ENCODE measurements at regions not wholly inside any gene's neighbourhood (a gene's known extent, or its start where the extent isn't known, plus 50 kb on each side); places are given as distances from the start of the nearest gene placed in this dataset.
"Not testable (repeated sequence)": the region's sequence is repeated elsewhere in the genome, so short reads cannot be mapped to it uniquely, and the experiment has no call there.

GRCh38 chr2:144111437-144111836, 408.5 kb downstream of the ZEB2 start:
- intact Hi-C loops (cut with DNase I) = no loop called here
- ATAC-seq (no peak), DNase-seq (ENCODE audit: missing footprints) (no peak)

- intact Hi-C loops (cut with DNase I); DNase-seq (ENCODE audit: missing footprints); ATAC-seq: not testable (repeated sequence)
Measured at GRCh38 chr2:144106104-144106503, 413.8 kb downstream of the ZEB2 start.

DNA sequence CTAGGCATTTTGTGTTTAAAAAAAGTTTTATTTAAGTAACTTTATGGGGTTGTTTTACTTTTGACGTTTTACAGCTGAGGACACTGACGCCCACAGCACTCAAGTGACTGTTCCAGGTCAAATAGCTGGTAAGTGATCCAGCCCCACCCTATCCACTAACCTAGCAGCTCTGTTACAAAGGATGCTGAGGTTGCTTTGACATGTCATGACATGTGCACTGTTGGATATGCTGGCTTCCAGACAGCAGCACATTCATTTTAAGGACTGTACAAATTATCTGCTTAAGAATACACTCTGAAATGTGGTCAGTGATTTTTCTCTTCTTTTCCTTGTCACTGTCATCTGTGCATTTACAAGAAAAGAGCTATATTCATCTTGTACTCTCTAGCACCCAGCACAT, 417.5 kb downstream of the ZEB2 start:
- ATAC-seq (no peak), DNase-seq (ENCODE audit: missing footprints) (no peak)
- intact Hi-C loops (cut with DNase I) = no loop called here

- ATAC-seq = no peak
- intact Hi-C loops (cut with DNase I) = no loop called here
Measured at GRCh38 chr2:144099780-144100377, 420.0 kb downstream of the ZEB2 start.

GRCh38 chr2:144099340-144099739, 420.6 kb downstream of the ZEB2 start:
- intact Hi-C loops (cut with DNase I) = no loop called here
- no peak for DNase-seq (ENCODE audit: missing footprints)
- ATAC-seq = no peak

More at GRCh38 chr2:144099780-144100377, 420.0 kb downstream of the ZEB2 start:
- DNase-seq (ENCODE audit: missing footprints) = no peak

DNA sequence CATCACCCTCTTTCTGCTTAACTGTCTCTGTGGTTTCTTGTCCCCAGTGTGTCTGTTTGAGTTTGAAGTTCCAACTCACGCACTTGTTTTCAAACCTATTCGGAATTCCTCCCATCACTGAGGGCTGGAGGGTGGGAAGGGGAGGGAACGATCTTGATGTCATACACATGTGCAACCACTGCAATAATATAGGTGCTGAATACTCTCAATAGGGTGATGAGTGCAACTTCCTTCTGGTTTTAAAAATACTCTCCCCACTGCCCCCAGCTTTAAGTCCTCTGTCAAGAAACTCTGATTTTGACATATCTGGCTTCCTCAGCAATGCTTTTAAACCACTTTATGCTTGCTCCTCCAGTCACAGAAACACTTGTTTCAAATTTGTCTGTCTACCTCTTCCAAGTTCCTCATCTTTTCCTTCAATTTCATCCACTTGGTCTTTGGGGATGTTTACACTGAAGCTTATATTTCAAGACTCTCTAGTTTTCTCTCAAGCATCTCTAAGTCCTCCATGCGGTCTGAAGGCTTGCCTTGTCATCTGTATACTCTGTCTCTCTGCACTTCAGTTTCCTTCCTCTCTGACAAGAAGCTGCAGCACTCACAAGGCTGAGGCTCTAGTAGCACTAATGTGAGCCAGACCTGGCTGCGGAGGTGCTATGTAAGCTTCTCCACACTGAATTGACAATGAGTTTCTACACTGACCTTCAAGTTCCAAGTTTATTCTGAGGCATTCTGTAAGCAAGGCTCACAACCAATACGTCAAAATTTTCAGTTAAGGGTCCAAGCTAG, 422.3 kb downstream of the ZEB2 start:
- no peak for ATAC-seq
- intact Hi-C loops (cut with DNase I) = no loop called here
- no peak for DNase-seq (ENCODE audit: missing footprints)

GRCh38 chr2:144096531-144096930, 423.4 kb downstream of the ZEB2 start:
- no peak for ATAC-seq
- DNase-seq (ENCODE audit: missing footprints) = no peak

DNA sequence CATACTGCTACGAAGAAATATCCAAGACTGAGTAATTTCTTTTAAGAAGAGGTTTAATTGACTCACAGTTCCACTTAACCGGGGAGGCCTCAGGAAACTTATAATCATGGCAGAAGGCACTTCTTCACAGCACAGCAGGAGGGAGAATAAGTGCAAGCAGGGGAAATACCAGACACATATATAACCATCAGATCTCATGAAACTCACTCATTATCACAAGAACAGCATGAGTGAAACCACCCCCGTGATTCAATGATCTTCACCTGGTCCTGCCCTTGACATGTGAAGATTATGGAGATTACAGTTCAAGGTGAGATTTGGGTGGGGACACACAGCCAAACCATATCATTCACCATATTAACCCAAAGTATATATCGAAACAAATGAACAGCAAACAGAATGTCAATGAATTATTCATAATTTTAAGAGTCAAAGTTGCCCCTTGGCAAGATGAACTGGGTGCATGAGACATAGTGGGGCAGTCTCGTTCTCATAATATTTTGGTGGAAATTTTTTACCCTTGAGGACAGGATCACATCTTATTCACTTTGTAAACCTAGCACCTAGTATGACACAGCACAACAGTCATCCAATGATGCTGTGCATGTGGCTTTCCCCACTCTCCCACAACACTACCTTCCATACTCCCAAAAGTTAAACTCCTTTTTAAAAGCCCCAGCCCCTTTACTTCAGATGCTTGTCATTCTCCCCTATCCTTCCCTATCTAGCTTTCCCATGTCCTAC, 425.3 kb downstream of the ZEB2 start:
- intact Hi-C loops (cut with DNase I) = no loop called here
- DNase-seq (ENCODE audit: missing footprints) (no peak), ATAC-seq (no peak)

More at GRCh38 chr2:144096531-144096930, 423.4 kb downstream of the ZEB2 start:
- intact Hi-C loops (cut with DNase I) = no loop called here

DNA sequence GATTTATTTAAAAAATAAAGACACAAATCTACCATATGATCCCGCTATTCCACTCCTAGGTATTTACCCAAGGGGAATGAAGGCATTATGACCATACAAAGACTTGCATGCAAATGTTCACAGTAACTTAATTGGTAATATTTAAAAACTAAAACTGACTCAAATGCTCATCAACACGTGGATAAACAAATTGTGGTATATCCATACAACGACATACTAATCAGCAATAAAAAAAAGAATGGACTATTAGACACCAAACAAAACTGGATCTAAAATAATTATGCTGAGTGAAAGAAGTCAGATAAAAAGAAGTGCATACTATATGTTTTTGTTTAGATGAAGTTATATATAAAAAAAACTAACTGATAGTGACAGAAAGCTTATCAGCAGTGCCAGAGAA, 428.3 kb downstream of the ZEB2 start:
- intact Hi-C loops (cut with DNase I) = no loop called here
- DNase-seq (ENCODE audit: missing footprints) (no peak), ATAC-seq (no peak)

DNA sequence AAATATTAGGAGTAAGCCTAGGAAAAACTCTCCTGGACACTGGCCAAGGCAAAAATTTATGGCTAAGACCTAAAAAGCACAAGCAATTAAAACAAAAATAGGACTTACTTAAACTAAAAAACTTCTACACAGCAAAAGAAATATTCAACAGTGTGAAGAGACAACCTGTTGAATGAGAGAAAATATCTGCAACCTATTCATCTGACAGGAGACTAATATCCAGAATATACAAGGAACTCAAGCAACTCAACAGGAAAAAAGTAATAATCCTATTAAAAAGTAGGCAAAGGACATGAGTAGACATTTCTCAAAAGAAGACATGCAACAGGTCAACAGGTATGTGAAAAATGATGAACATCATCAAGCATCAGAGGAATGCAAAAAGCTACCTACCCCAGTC, 431.1 kb downstream of the ZEB2 start:
- ATAC-seq (no peak), DNase-seq (ENCODE audit: missing footprints) (no peak)
- intact Hi-C loops (cut with DNase I) = no loop called here

DNA sequence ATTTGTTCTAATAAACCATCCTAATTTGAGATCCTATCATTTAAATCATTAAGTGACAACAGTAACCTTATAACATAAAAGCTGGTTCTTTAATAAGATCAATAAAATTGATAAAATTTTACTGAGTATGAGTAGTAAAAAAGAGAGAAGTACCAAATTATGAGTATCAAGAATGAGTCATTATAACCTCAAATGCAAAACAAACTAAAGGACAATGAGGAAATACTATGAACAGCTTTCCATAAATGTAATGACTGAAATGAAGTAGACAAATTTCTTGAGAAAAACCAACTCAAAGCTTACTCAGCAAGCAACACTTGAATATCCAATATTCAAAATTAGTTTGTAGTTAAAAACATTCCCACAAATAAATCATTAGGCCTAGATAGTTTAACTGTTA, 433.0 kb downstream of the ZEB2 start:
- ATAC-seq = no peak
- intact Hi-C loops (cut with DNase I) = no loop called here

GRCh38 chr2:144085016-144085415, 434.9 kb downstream of the ZEB2 start:
- ATAC-seq (no peak), DNase-seq (ENCODE audit: missing footprints) (no peak)
- intact Hi-C loops (cut with DNase I) = no loop called here

More for the DNA sequence above, 433.0 kb downstream of the ZEB2 start:
- no peak for DNase-seq (ENCODE audit: missing footprints)

DNA sequence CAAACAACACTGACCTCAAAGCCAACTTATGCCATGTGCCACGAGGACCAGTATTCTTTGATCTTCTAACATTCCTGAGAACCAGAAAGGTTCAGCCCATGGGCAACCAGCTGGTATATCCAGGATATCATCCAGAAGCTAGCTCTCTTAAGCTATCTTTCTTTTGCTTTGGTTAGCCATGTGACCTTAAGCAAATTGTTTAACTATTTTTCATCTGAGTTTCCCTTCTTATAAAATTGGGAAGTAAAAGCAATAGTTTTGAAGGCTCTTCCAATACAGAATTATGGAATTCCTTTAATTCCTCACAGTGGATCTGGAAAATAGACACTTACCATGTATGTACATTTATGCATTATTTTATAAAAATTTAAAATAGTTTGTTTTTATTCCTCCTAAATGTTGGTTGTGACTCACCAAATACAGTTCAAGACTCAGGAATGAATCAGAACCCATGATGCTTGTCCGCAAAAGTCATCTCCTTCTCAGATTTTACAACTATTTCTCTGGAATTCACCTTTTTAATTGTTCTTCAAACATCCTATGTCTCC, 435.7 kb downstream of the ZEB2 start:
- no peak for ATAC-seq
- intact Hi-C loops (cut with DNase I) = no loop called here
- no peak for DNase-seq (ENCODE audit: missing footprints)

DNA sequence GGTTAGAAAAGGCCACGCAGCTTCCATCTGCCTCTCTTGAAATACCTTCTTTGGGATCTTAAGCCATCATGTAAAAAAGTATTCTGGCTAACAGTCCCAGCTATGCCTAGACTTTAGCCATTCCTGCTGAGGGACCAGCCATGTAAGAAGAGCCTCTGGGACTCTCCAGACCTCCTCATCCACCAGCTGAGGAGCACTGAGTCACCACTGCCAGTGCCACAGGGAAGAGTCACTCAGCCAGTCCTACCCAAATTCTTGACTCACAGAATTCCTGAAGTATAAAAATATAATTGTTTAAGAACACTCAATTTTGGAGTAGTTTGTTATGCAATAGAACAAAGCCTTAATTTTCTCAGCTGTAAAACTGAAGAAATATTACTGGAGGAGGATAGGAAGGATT, 436.7 kb downstream of the ZEB2 start:
- DNase-seq (ENCODE audit: missing footprints) (no peak), ATAC-seq (no peak)
- intact Hi-C loops (cut with DNase I) = no loop called here

DNA sequence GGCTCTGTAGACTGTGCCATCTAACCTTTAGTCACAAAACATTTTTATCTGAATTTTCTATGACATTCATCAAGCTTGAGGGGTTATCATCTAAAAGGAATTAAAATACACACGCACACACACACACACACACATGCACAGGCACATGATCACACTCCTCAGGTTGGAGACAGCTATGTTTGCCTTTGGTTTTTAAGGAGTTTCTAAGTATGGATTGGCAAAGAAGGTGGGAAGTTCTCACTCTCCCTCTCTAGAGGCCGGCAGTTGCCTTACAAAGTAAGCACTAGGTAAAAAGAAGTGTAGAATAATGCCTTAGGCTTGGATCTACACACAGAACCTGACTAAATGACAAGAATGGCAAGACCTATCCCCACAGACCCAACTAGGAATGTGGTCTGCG, 437.1 kb downstream of the ZEB2 start:
- intact Hi-C loops (cut with DNase I) = no loop called here
- DNase-seq (ENCODE audit: missing footprints) (no peak), ATAC-seq (no peak)

GRCh38 chr2:144082327-144082726, 437.6 kb downstream of the ZEB2 start:
- intact Hi-C loops (cut with DNase I) = no loop called here
- ATAC-seq = no peak
- DNase-seq (ENCODE audit: missing footprints) = no peak

GRCh38 chr2:144081272-144081671, 438.6 kb downstream of the ZEB2 start:
- intact Hi-C loops (cut with DNase I) = no loop called here
- peak; percentile 52 for ATAC-seq
- no peak for DNase-seq (ENCODE audit: missing footprints)

- no peak for ATAC-seq
- intact Hi-C loops (cut with DNase I) = no loop called here
- no peak for DNase-seq (ENCODE audit: missing footprints)
Measured at GRCh38 chr2:144079803-144080202, 440.1 kb downstream of the ZEB2 start.

DNA sequence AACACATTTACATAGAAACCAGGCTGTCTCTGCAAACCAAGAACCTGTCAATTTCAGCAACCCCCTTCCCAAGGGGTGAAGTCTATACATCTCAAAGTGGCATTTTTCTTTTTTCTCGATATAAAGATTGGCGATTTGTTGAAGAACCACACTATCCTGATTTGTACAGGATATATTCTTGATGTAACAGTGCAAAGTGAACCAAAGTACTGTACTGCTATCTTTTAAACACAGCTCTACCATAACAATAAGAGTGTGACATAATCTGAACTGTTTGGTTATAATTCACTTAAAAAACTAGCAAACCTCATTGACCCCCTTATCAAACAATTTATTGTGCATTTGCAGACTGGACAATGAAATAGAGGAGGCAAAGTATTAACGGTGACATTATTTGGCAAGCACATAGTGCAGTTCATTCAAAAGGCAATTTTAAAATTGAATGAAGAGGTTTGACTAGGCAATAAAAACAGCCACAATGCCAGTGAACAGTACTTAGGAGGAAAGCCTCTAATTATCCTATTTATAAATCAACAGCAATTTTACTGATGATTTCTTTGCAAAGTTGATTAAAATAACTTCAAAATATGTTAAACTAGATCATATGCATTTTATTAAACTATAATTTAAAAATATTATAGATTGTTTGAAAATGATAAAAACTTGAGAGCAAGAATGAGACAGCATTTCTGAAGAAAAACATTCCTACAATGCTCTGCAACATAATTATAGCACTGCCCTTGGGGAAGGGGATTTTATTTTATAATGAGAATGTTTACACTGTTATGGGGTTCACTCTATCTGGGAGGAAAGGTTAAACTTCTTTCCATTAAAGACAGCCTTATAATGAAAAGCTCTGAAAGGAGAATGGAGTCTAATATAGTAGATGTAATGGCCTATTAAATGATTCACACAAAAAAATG, 440.9 kb downstream of the ZEB2 start:
- intact Hi-C loops (cut with DNase I) = no loop called here
- DNase-seq (ENCODE audit: missing footprints) (no peak), ATAC-seq (no peak)
